ENCODE measurements at regions not wholly inside any gene's neighbourhood (a gene's known extent, or its start where the extent isn't known, plus 50 kb on each side); places are given as distances from the start of the nearest gene placed in this dataset.

DNA sequence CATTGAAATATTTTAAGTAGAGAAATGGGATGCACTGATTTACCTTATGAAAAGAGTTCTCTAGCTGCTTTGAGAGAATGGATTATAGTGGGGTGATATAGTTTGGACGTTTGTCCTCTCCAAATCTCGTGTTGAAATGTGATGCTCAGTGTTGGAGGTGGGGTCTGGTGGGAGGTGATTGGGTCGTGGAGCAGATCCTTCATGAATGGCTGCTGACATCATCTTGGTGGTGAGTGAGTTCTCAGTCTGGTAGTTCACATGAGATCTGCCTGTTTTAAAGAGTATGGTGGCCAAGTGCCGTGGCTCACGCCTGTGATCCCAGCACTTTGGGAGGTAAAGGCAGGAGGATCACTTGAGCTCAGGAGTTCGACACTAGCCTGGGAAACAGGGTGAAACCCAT is 58.7 kb upstream of the SH3RF3 start:
- Histone ChIP-seq H3K79me2 (ENCODE audit: insufficient read depth, low read depth, low read length) (no peaks in the 10 kb centered on the region), H3K36me3 (ENCODE audit: insufficient read depth, low read length) (no peaks in the 10 kb centered on the region), H2AFZ (ENCODE audit: low read length) (no peak overlapping the region), H3K9me3 (ENCODE audit: low read length) (no peaks in the 10 kb centered on the region), H3K9me2 (ENCODE audit: insufficient read depth, low read length) (no peaks in the 10 kb centered on the region), H3K27ac (ENCODE audit: low read depth, low read length, poor library complexity, severe bottlenecking) (no peak overlapping the region), H3K4me3 (ENCODE audit: low read depth, low read length, poor library complexity, severe bottlenecking) (no peak overlapping the region), H4K20me1 (ENCODE audit: insufficient read depth, low read length) (no peaks in the 10 kb centered on the region), H3K4me2 (ENCODE audit: low read length) (no peak overlapping the region), H3K4me1 (ENCODE audit: insufficient read depth, low read length, poor library complexity, severe bottlenecking) (no peaks in the 10 kb centered on the region)
- no peak for DNase-seq (ENCODE audit: low spot score)
- intact Hi-C loops (cut with micrococcal nuclease; ENCODE audit: unreplicated experiment) = no loop called here
- CTCF ChIA-PET (ENCODE audit: unreplicated experiment) = no interaction called here
- no peak for TF ChIP-seq EZH2phosphoT487 (IDR thresholded peaks at IDR 0.05; ENCODE audit: borderline replicate concordance, low read depth, low read length)
- TF ChIP-seq, protein P1, sequence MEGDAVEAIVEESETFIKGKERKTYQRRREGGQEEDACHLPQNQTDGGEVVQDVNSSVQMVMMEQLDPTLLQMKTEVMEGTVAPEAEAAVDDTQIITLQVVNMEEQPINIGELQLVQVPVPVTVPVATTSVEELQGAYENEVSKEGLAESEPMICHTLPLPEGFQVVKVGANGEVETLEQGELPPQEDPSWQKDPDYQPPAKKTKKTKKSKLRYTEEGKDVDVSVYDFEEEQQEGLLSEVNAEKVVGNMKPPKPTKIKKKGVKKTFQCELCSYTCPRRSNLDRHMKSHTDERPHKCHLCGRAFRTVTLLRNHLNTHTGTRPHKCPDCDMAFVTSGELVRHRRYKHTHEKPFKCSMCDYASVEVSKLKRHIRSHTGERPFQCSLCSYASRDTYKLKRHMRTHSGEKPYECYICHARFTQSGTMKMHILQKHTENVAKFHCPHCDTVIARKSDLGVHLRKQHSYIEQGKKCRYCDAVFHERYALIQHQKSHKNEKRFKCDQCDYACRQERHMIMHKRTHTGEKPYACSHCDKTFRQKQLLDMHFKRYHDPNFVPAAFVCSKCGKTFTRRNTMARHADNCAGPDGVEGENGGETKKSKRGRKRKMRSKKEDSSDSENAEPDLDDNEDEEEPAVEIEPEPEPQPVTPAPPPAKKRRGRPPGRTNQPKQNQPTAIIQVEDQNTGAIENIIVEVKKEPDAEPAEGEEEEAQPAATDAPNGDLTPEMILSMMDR (conservative IDR thresholded peaks at IDR 0.05; ENCODE audit: low read length) = no peak
- no TSS peak for BruUV-seq (replicated peaks)
- POLR2A ChIA-PET = no interaction called here

DNA sequence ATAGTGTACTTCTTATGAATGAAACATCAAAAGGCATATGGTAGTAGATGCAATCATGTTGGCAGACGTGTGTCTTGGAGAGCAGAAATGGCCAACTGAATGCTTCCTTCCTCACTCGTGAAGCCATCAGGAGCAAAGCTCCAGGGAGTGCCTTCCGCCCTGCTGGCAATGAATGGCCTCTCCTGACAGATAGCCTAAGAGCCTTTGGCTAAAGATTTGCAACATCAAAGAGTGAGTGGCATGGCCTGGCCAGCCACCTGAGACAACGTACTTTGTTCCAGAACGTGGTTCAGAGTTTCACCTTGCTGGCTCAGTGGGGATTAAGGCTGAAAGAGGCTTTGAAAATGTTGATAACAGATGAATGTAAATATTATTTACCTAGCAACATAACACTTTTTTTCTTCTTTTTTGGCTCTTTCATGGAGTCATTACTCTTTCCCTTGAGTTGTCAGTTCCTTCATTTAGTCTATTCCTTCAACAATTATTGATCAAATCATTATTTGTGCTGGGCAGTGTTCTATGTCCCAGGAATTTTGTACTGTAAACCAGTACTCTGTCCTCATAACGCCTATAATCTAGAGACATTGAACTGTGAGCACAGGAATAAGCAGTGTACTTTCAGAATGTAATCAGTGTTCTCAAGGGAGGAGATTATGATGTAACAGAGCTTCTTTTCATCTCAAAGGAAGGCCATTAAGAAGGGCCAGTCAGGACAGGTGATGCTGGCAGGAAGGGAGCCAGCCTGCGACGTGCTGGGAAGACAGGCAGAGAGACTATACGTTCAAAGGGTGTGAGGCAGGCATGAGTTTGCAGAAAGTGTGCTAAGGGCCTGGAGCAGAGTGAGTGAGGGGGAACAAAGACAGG is 59.4 kb upstream of the SH3RF3 start:
- H3K4me3 ChIP-seq (ENCODE audit: low read depth, low read length, poor library complexity, severe bottlenecking) = no peak overlapping the region
- H3K4me2 ChIP-seq (ENCODE audit: low read length) = no peak overlapping the region
- no peaks in the 10 kb centered on the region for H3K9me3 ChIP-seq (ENCODE audit: low read length)
- H4K20me1 ChIP-seq (ENCODE audit: insufficient read depth, low read length) = no peaks in the 10 kb centered on the region
- ChIA-PET CTCF (ENCODE audit: unreplicated experiment) (no interaction called here), POLR2A (no interaction called here)
- no peaks in the 10 kb centered on the region for H3K4me1 ChIP-seq (ENCODE audit: insufficient read depth, low read length, poor library complexity, severe bottlenecking)
- H3K36me3 ChIP-seq (ENCODE audit: insufficient read depth, low read length) = no peaks in the 10 kb centered on the region
- BruUV-seq (replicated peaks) = no TSS peak
- H3K27ac ChIP-seq (ENCODE audit: low read depth, low read length, poor library complexity, severe bottlenecking) = no peak overlapping the region
- intact Hi-C loops (cut with micrococcal nuclease; ENCODE audit: unreplicated experiment) = no loop called here
- no peaks in the 10 kb centered on the region for H3K79me2 ChIP-seq (ENCODE audit: insufficient read depth, low read depth, low read length)
- H2AFZ ChIP-seq (ENCODE audit: low read length) = no peak overlapping the region
- no peaks in the 10 kb centered on the region for H3K9me2 ChIP-seq (ENCODE audit: insufficient read depth, low read length)
- no peak for DNase-seq (ENCODE audit: low spot score)
- no peak for TF ChIP-seq EZH2phosphoT487 (IDR thresholded peaks at IDR 0.05; ENCODE audit: borderline replicate concordance, low read depth, low read length)
- TF ChIP-seq, protein P1 (conservative IDR thresholded peaks at IDR 0.05; ENCODE audit: low read length) = no peak

DNA sequence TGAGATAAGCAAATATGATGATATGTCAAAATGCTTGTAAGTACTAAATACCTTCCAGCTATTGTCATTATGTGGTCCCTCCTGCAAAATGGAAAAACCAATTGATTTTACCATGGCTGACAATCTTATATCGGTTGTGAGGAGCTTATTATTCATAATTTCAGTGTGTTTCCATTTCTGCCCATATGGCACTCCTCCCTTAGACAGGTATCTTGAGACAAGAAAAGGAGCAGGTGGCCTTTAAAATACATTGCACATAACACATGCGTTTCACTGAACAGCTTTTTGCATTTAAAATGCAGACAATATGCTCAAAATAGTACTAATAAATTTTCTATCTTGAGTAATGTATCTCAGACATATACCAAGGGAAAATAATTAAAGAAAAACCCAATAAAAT is 60.2 kb upstream of the SH3RF3 start:
- no TSS peak for BruUV-seq (replicated peaks)
- POLR2A ChIA-PET = no interaction called here
- TF ChIP-seq, protein P1 (conservative IDR thresholded peaks at IDR 0.05; ENCODE audit: low read length) = no peak
- TF ChIP-seq EZH2phosphoT487 (IDR thresholded peaks at IDR 0.05; ENCODE audit: borderline replicate concordance, low read depth, low read length) = no peak
- H3K4me3 ChIP-seq (ENCODE audit: low read depth, low read length, poor library complexity, severe bottlenecking) = no peak overlapping the region
- intact Hi-C loops (cut with micrococcal nuclease; ENCODE audit: unreplicated experiment) = no loop called here
- no peaks in the 10 kb centered on the region for H3K9me2 ChIP-seq (ENCODE audit: insufficient read depth, low read length)
- H3K79me2 ChIP-seq (ENCODE audit: insufficient read depth, low read depth, low read length) = no peaks in the 10 kb centered on the region
- CTCF ChIA-PET (ENCODE audit: unreplicated experiment) = no interaction called here
- no peak overlapping the region for H2AFZ ChIP-seq (ENCODE audit: low read length)
- H3K36me3 ChIP-seq (ENCODE audit: insufficient read depth, low read length) = no peaks in the 10 kb centered on the region
- no peaks in the 10 kb centered on the region for H3K4me1 ChIP-seq (ENCODE audit: insufficient read depth, low read length, poor library complexity, severe bottlenecking)
- DNase-seq (ENCODE audit: low spot score) = no peak
- no peaks in the 10 kb centered on the region for H4K20me1 ChIP-seq (ENCODE audit: insufficient read depth, low read length)
- no peak overlapping the region for H3K4me2 ChIP-seq (ENCODE audit: low read length)
- H3K27ac ChIP-seq (ENCODE audit: low read depth, low read length, poor library complexity, severe bottlenecking) = no peak overlapping the region
- no peaks in the 10 kb centered on the region for H3K9me3 ChIP-seq (ENCODE audit: low read length)

All from OCI-LY7 (cell line).